ENCODE measurements at regions not wholly inside any gene's neighbourhood (a gene's known extent, or its start where the extent isn't known, plus 50 kb on each side); places are given as distances from the start of the nearest gene placed in this dataset.

- TF ChIP-seq, protein P1, sequence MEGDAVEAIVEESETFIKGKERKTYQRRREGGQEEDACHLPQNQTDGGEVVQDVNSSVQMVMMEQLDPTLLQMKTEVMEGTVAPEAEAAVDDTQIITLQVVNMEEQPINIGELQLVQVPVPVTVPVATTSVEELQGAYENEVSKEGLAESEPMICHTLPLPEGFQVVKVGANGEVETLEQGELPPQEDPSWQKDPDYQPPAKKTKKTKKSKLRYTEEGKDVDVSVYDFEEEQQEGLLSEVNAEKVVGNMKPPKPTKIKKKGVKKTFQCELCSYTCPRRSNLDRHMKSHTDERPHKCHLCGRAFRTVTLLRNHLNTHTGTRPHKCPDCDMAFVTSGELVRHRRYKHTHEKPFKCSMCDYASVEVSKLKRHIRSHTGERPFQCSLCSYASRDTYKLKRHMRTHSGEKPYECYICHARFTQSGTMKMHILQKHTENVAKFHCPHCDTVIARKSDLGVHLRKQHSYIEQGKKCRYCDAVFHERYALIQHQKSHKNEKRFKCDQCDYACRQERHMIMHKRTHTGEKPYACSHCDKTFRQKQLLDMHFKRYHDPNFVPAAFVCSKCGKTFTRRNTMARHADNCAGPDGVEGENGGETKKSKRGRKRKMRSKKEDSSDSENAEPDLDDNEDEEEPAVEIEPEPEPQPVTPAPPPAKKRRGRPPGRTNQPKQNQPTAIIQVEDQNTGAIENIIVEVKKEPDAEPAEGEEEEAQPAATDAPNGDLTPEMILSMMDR (IDR thresholded peaks at IDR 0.05; ENCODE audit: low read depth, low read length) = no peak
- no peak for TF ChIP-seq EZH2phosphoT487 (IDR thresholded peaks at IDR 0.05; ENCODE audit: low read depth)
These were observed 130.9 kb upstream of the PMEPA1 start for GRCh38 chr20:57840504-57841296.
